Gastrocnemius medialis (tissue), 4 donors: ENCODE measurements at regions not wholly inside any gene's neighbourhood (a gene's known extent, or its start where the extent isn't known, plus 50 kb on each side); places are given as distances from the start of the nearest gene placed in this dataset.

Source experiments
- CTCF ChIP-seq, 5 experiments: fragments of 450-650 bp in 3 of 5; fragments of 200-600 bp in 2 of 5; sonication (generic) in 2 of 5; IDR thresholded peaks in 4 of 5; conservative IDR thresholded peaks in 1 of 5; 1 replicate in 4 of 5; 2 replicates in 1 of 5; pipeline ENCODE4 v1.5.1; 2016 to 2019; ENCODE audit warnings: antibody characterized with exemption in 5 of 5, mild to moderate bottlenecking in 3 of 5, moderate library complexity in 3 of 5
- POLR2A ChIP-seq, 2 donors: fragments of 450-650 bp; IDR thresholded peaks; one replicate each; pipeline ENCODE4 v1.6.1; 2017; ENCODE audit warnings: antibody characterized with exemption in 2 of 2, mild to moderate bottlenecking in 2 of 2, moderate library complexity in 2 of 2

- TF ChIP-seq CTCF (IDR thresholded peaks at IDR 0.05 in 4 of 5, conservative IDR thresholded peaks at IDR 0.05 in 1 of 5) (no peak), POLR2A (IDR thresholded peaks at IDR 0.05) (no peak)
Measured at GRCh38 chr6:2378046-2378657, 132.7 kb upstream of the GMDS start.
